ENCODE measurements at regions not wholly inside any gene's neighbourhood (a gene's known extent, or its start where the extent isn't known, plus 50 kb on each side); places are given as distances from the start of the nearest gene placed in this dataset.

DNA sequence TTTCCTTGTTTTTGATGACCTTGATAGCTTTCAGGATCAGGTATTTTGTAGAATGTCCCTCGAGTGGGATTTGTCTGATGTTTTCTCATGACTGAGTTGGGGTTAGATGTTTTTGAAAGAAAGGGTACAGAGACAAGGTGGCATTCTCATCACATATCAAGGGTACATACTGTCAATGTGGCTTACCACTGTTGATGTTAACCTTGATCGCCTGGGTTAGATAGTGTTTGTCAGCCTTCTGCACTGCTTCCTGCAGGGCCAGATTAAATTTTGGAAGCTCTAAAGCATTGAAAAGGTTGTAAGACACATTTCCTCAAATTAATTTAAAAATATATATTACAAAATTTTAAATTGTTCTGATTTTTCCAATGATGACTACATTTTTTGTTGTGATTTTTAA, 287.4 kb upstream of the ACTBL2 start:
- no peak for DNase-seq (ENCODE audit: low read depth, low spot score)
- Mint-ChIP-seq H3K27me3 (ENCODE audit: low read depth) (no peaks in the 10 kb centered on the region), H3K4me3 (no peak overlapping the region), H3K9me3 (no peaks in the 10 kb centered on the region), H3K36me3 (ENCODE audit: low read depth) (no peaks in the 10 kb centered on the region), H3K4me1 (no peaks in the 10 kb centered on the region), H3K27ac (ENCODE audit: unreplicated experiment) (no peak overlapping the region)
- TF ChIP-seq, protein P1, sequence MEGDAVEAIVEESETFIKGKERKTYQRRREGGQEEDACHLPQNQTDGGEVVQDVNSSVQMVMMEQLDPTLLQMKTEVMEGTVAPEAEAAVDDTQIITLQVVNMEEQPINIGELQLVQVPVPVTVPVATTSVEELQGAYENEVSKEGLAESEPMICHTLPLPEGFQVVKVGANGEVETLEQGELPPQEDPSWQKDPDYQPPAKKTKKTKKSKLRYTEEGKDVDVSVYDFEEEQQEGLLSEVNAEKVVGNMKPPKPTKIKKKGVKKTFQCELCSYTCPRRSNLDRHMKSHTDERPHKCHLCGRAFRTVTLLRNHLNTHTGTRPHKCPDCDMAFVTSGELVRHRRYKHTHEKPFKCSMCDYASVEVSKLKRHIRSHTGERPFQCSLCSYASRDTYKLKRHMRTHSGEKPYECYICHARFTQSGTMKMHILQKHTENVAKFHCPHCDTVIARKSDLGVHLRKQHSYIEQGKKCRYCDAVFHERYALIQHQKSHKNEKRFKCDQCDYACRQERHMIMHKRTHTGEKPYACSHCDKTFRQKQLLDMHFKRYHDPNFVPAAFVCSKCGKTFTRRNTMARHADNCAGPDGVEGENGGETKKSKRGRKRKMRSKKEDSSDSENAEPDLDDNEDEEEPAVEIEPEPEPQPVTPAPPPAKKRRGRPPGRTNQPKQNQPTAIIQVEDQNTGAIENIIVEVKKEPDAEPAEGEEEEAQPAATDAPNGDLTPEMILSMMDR (conservative IDR thresholded peaks at IDR 0.05), result no peak

DNA sequence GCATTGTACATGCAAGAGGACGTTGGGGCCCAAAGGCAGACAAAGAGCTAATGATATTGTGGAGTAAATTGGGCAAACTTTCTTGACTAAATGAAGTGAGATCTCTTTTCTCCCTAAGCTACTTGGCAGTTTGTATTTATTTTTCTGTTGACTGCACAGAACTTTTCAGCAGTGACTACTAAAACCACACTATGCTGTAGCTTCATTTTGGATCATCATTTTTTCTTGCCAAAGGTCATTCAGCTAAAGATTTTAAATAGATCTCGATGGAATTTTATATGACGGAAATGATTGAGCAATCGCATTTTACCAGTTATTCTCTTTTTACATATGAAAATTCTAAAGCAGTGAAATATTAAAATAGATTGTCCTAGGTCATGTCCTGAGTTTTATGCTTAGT, 286.1 kb upstream of the ACTBL2 start:
- Mint-ChIP-seq H3K36me3 (ENCODE audit: low read depth) (no peaks in the 10 kb centered on the region), H3K27ac (ENCODE audit: unreplicated experiment) (no peak overlapping the region), H3K27me3 (ENCODE audit: low read depth) (no peaks in the 10 kb centered on the region), H3K4me3 (no peak overlapping the region), H3K9me3 (peaks cover 3% of the 10 kb centered on the region), H3K4me1 (no peaks in the 10 kb centered on the region)
- DNase-seq (ENCODE audit: low read depth, low spot score), result no peak
- TF ChIP-seq, protein P1 (conservative IDR thresholded peaks at IDR 0.05), result no peak

DNA sequence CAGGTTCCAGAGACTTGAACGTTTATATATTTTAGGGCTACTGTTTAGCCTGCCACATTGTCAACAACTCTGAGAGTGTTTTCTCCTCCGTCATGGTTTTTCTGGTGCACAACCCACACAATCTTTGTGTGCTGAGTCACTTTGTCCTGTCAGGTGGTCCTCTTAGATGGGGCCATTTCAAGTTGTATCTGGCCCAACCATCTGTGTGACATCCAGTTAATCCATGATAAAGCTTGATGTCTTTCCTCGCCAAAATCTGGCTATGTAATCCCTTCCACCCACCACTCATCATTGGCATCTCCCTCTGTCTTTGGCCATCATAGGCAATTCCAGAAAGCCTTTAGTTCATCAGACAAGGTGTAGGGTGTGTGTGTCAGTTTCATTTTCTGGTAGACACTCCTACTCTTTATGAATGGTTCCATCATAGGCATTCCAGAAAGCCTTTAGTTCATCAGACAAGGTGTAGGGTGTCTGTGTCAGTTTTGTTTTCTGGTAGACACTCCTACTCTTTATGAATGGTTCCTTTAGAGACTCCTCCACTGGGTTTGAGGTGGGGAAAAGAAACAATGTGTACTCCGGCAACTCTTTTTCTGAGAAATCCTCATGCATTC, 282.0 kb upstream of the ACTBL2 start:
- Mint-ChIP-seq H3K27ac (ENCODE audit: unreplicated experiment) (no peak overlapping the region), H3K36me3 (ENCODE audit: low read depth) (no peaks in the 10 kb centered on the region), H3K4me3 (no peak overlapping the region), H3K27me3 (ENCODE audit: low read depth) (no peaks in the 10 kb centered on the region), H3K4me1 (no peaks in the 10 kb centered on the region), H3K9me3 (peaks cover 6% of the 10 kb centered on the region)
- TF ChIP-seq, protein P1 (conservative IDR thresholded peaks at IDR 0.05), result no peak
- no peak for DNase-seq (ENCODE audit: low read depth, low spot score)

DNA sequence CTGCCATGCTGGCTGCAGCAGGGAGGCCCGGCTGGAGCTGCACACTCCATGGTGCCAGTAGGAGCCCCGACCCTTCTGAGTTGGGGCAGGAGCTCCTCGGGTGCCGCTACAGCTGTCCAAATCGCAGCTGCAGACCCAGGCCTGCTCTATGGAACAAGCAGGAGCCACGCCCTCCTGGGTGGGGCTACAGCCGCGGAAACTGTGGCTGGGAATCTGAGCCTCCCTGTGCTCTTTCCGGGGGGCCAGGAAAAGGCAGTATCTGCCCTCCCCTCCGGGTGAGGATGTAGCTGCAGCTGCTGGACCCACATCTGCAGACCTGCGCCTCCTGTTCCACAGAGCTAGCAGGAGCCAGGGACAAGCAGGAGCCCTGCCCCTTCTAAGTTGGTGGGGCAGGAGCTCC, 278.9 kb upstream of the ACTBL2 start:
- peaks cover 6% of the 10 kb centered on the region for H3K9me3 Mint-ChIP-seq
- TF ChIP-seq, protein P1 (conservative IDR thresholded peaks at IDR 0.05), result no peak

DNA sequence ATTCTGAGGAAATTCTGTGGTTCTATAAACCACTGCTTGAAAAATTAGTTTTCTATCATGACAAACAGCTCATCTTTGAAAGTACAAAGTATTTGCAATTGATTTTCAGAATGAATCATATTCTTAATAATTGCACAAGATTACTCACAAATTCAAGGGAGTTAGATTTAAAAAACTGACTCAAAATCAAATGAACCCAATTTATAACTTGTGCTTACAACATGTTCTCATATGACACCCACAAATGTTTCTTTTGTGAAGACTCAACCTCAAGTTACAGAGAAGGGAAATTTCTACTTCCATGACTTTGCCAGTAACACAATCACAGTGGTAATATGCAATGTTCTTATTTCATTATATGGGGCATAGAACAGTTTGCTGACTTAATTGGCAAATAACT, 272.0 kb upstream of the ACTBL2 start:
- H3K36me3 Mint-ChIP-seq (ENCODE audit: low read depth), result no peaks in the 10 kb centered on the region
- no peaks in the 10 kb centered on the region for H3K4me1 Mint-ChIP-seq
- DNase-seq (ENCODE audit: low read depth, low spot score), result no peak
- H3K27me3 Mint-ChIP-seq (ENCODE audit: low read depth), result no peaks in the 10 kb centered on the region
- H3K27ac Mint-ChIP-seq (ENCODE audit: unreplicated experiment), result no peak overlapping the region
- H3K9me3 Mint-ChIP-seq, result no peaks in the 10 kb centered on the region
- no peak overlapping the region for H3K4me3 Mint-ChIP-seq
- TF ChIP-seq, protein P1 (conservative IDR thresholded peaks at IDR 0.05), result no peak

More for the DNA sequence above, 278.9 kb upstream of the ACTBL2 start:
- DNase-seq (ENCODE audit: low read depth, low spot score), result no peak
- H3K4me3 Mint-ChIP-seq, result no peak overlapping the region
- no peaks in the 10 kb centered on the region for H3K27me3 Mint-ChIP-seq (ENCODE audit: low read depth)
- H3K36me3 Mint-ChIP-seq (ENCODE audit: low read depth), result no peaks in the 10 kb centered on the region
- no peaks in the 10 kb centered on the region for H3K4me1 Mint-ChIP-seq
- H3K27ac Mint-ChIP-seq (ENCODE audit: unreplicated experiment), result no peak overlapping the region
